H9 (cell line): ENCODE measurements at regions not wholly inside any gene's neighbourhood (a gene's known extent, or its start where the extent isn't known, plus 50 kb on each side); places are given as distances from the start of the nearest gene placed in this dataset.

ENCODE experiments used
- DNase-seq: peaks from one replicate; pipeline ENCODE4 v3.0.0-alpha.2; 2017
- H2AFZ ChIP-seq: one replicate; pipeline ENCODE4 v1.6.1; 2013; ENCODE audit warnings: mild to moderate bottlenecking, low read length, control low read depth, moderate library complexity
- H2AK5ac ChIP-seq: 2 replicates; pipeline ENCODE4 v1.6.1; 2013; ENCODE audit warnings: low read length, control low read depth, mixed read lengths; ENCODE audit not compliant: insufficient read length
- H2BK120ac ChIP-seq: one replicate; pipeline ENCODE4 v1.6.1; 2013; ENCODE audit warnings: low read depth, mild to moderate bottlenecking, low read length, control low read depth, inconsistent platforms; ENCODE audit not compliant: poor library complexity, severe bottlenecking
- H2BK12ac ChIP-seq: 2 replicates; pipeline ENCODE4 v1.6.1; 2013; ENCODE audit warnings: low read length, control low read depth, mixed read lengths, low read depth; ENCODE audit not compliant: insufficient read length
- H2BK15ac ChIP-seq: 2 replicates; pipeline ENCODE4 v1.6.1; 2013; ENCODE audit warnings: low read depth, low read length, control low read depth
- H2BK20ac ChIP-seq: one replicate; pipeline ENCODE4 v1.6.1; 2013; ENCODE audit warnings: low read depth, mild to moderate bottlenecking, low read length, control low read depth, inconsistent platforms; ENCODE audit not compliant: poor library complexity, severe bottlenecking
- H2BK5ac ChIP-seq: 2 replicates; pipeline ENCODE4 v1.6.1; 2013; ENCODE audit warnings: low read length, control low read depth, mixed read lengths; ENCODE audit not compliant: insufficient read length
- H3K14ac ChIP-seq: 2 replicates; pipeline ENCODE4 v1.6.1; 2013; ENCODE audit warnings: low read length, control low read depth; ENCODE audit not compliant: insufficient read depth
- H3K18ac ChIP-seq: 2 replicates; pipeline ENCODE4 v1.6.1; 2013; ENCODE audit warnings: low read depth, mild to moderate bottlenecking, mixed read lengths, low read length, control low read depth; ENCODE audit not compliant: insufficient read length
- H3K23ac ChIP-seq: 2 replicates; pipeline ENCODE4 v1.6.1; 2013; ENCODE audit warnings: low read length, control low read depth, mixed read lengths, low read depth; ENCODE audit not compliant: insufficient read length
- H3K23me2 ChIP-seq: 2 replicates; pipeline ENCODE4 v1.6.1; 2013; ENCODE audit warnings: low read depth, mild to moderate bottlenecking, mixed read lengths, low read length, control low read depth; ENCODE audit not compliant: insufficient read length, poor library complexity, severe bottlenecking
- H3K27ac ChIP-seq: 2 replicates; pipeline ENCODE4 v1.5.1; 2013; ENCODE audit warnings: low read length, control low read depth, mixed read lengths, low read depth; ENCODE audit not compliant: insufficient read length
- H3K27me3 ChIP-seq: 2 replicates; pipeline ENCODE4 v1.6.1; 2013; ENCODE audit warnings: low read length, control low read depth, inconsistent platforms; ENCODE audit not compliant: insufficient read depth
- H3K4ac ChIP-seq: 2 replicates; pipeline ENCODE4 v1.6.1; 2013; ENCODE audit warnings: low read depth, mild to moderate bottlenecking, control low read depth, inconsistent platforms, low read length, moderate library complexity
- H3K4me1 ChIP-seq: 2 replicates; pipeline ENCODE4 v1.6.1; 2013; ENCODE audit warnings: low read length, control low read depth, inconsistent platforms; ENCODE audit not compliant: insufficient read depth
- H3K4me2 ChIP-seq: 2 replicates; pipeline ENCODE4 v1.6.1; 2013; ENCODE audit warnings: low read length, control low read depth, mixed read lengths; ENCODE audit not compliant: insufficient read length, insufficient read depth
- H3K56ac ChIP-seq: 2 replicates; pipeline ENCODE4 v1.6.1; 2013; ENCODE audit warnings: low read depth, mild to moderate bottlenecking, mixed read lengths, low read length, control low read depth; ENCODE audit not compliant: insufficient read length
- H3K79me1 ChIP-seq: 2 replicates; pipeline ENCODE4 v1.6.1; 2013; ENCODE audit warnings: low read depth, mild to moderate bottlenecking, moderate library complexity, low read length, control low read depth, inconsistent platforms; ENCODE audit not compliant: insufficient read depth, poor library complexity, severe bottlenecking
- H3K79me2 ChIP-seq: 2 replicates; pipeline ENCODE4 v1.6.1; 2013; ENCODE audit warnings: low read length, control low read depth, inconsistent platforms; ENCODE audit not compliant: insufficient read depth
- H3K9ac ChIP-seq: 2 replicates; pipeline ENCODE4 v1.6.1; 2013; ENCODE audit warnings: low read length, control low read depth, mixed read lengths; ENCODE audit not compliant: insufficient read length; ENCODE audit errors: extremely low read depth
- H3K9me3 ChIP-seq: one replicate; pipeline ENCODE4 v1.6.1; 2013; ENCODE audit warnings: low read depth, low read length, inconsistent platforms; ENCODE audit not compliant: control insufficient read depth
- H3T11ph ChIP-seq: one replicate; pipeline ENCODE4 v1.6.1; 2013; ENCODE audit warnings: mild to moderate bottlenecking, low read length, control low read depth, inconsistent platforms
- H4K20me1 ChIP-seq: one replicate; pipeline ENCODE4 v1.6.1; 2013; ENCODE audit not compliant: control insufficient read depth, insufficient read length, insufficient read depth
- H4K5ac ChIP-seq: 2 replicates; pipeline ENCODE4 v1.6.1; 2013; ENCODE audit warnings: low read depth, mild to moderate bottlenecking, mixed read lengths, low read length, control low read depth; ENCODE audit not compliant: insufficient read length
- H4K8ac ChIP-seq: replicated peaks from 2 replicates; pipeline ENCODE4 v1.6.1; 2013; ENCODE audit warnings: low read length, control low read depth, mixed read lengths, low read depth; ENCODE audit not compliant: insufficient read length
- H4K91ac ChIP-seq: 2 replicates; pipeline ENCODE4 v1.6.1; 2013; ENCODE audit warnings: low read depth, mild to moderate bottlenecking, moderate library complexity, mixed read lengths, low read length, control low read depth; ENCODE audit not compliant: insufficient read length
- H3K27ac Mint-ChIP-seq, 3 experiments: 2 replicates in 2 of 3; 3 replicates in 1 of 3; pipeline ENCODE4 v1.8.0; 2020 to 2021; ENCODE audit warnings: mixed read lengths in 3 of 3, mild to moderate bottlenecking in 1 of 3, moderate library complexity in 1 of 3
- H3K27me3 Mint-ChIP-seq: 2 replicates; pipeline ENCODE4 v1.8.0; 2021; ENCODE audit warnings: low read depth, mild to moderate bottlenecking, moderate library complexity, mixed read lengths
- H3K36me3 Mint-ChIP-seq, 3 experiments: 2 replicates in 2 of 3; 3 replicates in 1 of 3; pipeline ENCODE4 v1.8.0; 2020 to 2021; ENCODE audit warnings: low read depth in 3 of 3, mixed read lengths in 3 of 3; ENCODE audit not compliant: insufficient read depth in 1 of 3
- H3K4me1 Mint-ChIP-seq, 2 experiments: 2 replicates each; pipeline ENCODE4 v1.8.0; 2020; ENCODE audit warnings: mixed read lengths in 2 of 2
- H3K4me3 Mint-ChIP-seq, 2 experiments: 2 replicates in 1 of 2; 3 replicates in 1 of 2; pipeline ENCODE4 v1.8.0; 2020 to 2021; ENCODE audit warnings: mild to moderate bottlenecking in 2 of 2, mixed read lengths in 2 of 2, moderate library complexity in 1 of 2
- H3K9me3 Mint-ChIP-seq, 2 experiments: 2 replicates in 1 of 2; 3 replicates in 1 of 2; pipeline ENCODE4 v1.8.0; 2020; ENCODE audit warnings: mild to moderate bottlenecking in 2 of 2, mixed read lengths in 2 of 2, moderate library complexity in 1 of 2
- WGBS: extraction: QIAGEN DNeasy Blood & Tissue Kit; methylation state at CpG from one replicate; pipeline ENCODE4 v1.1.7; 2013; ENCODE audit warnings: missing lambda C conversion rate, low lambda C conversion rate, mixed read lengths; ENCODE audit not compliant: insufficient read length; ENCODE audit errors: extremely low coverage; 5-methylcytosine and 5-hydroxymethylcytosine counted together
- TF ChIP-seq, protein P1 (sequence below): fragments of 200-600 bp; sonication (generic); conservative IDR thresholded peaks from 3 replicates; pipeline ENCODE4 v1.8.0; 2021; ENCODE audit warnings: antibody characterized with exemption, mild to moderate bottlenecking

GRCh38 chr2:48138898-48139297, 175.6 kb upstream of the FOXN2 start:
- TF ChIP-seq, protein P1, sequence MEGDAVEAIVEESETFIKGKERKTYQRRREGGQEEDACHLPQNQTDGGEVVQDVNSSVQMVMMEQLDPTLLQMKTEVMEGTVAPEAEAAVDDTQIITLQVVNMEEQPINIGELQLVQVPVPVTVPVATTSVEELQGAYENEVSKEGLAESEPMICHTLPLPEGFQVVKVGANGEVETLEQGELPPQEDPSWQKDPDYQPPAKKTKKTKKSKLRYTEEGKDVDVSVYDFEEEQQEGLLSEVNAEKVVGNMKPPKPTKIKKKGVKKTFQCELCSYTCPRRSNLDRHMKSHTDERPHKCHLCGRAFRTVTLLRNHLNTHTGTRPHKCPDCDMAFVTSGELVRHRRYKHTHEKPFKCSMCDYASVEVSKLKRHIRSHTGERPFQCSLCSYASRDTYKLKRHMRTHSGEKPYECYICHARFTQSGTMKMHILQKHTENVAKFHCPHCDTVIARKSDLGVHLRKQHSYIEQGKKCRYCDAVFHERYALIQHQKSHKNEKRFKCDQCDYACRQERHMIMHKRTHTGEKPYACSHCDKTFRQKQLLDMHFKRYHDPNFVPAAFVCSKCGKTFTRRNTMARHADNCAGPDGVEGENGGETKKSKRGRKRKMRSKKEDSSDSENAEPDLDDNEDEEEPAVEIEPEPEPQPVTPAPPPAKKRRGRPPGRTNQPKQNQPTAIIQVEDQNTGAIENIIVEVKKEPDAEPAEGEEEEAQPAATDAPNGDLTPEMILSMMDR, result no peak
- H3K4me1 Mint-ChIP-seq, result no peaks in the 10 kb centered on the region

More at GRCh38 chr2:48138898-48139297, 175.6 kb upstream of the FOXN2 start:
- no peak overlapping the region for H3K18ac ChIP-seq
- H3K23ac ChIP-seq, result no peak overlapping the region
- H3K27ac ChIP-seq, result no peak overlapping the region
- Mint-ChIP-seq H3K4me3 (no peak overlapping the region), H3K9me3 (no peaks in the 10 kb centered on the region), H3K36me3 (no peaks in the 10 kb centered on the region), H3K27ac (no peak overlapping the region), H3K27me3 (no peaks in the 10 kb centered on the region)
- H3T11ph ChIP-seq, result no peak overlapping the region
- no peak overlapping the region for H2BK12ac ChIP-seq
- no peaks in the 10 kb centered on the region for H3K79me2 ChIP-seq
- no peaks in the 10 kb centered on the region; the same call in 1 of the 2 replicates for H3K27me3 ChIP-seq
- no peak overlapping the region for H2BK15ac ChIP-seq
- H3K9ac ChIP-seq, result no peak overlapping the region
- no peak overlapping the region for H3K4me2 ChIP-seq
- H3K56ac ChIP-seq, result no peak overlapping the region
- no CpG with 5 or more reads among the region's 1 CpG for WGBS
- DNase-seq, result no peak
- no peaks in the 10 kb centered on the region for H3K9me3 ChIP-seq
- no peak overlapping the region for H2AFZ ChIP-seq
- no peak overlapping the region for H2BK20ac ChIP-seq
- H3K4ac ChIP-seq, result no peak overlapping the region
- H3K23me2 ChIP-seq, result no peaks in the 10 kb centered on the region
- no peak overlapping the region for H4K5ac ChIP-seq
- no peak overlapping the region for H2BK120ac ChIP-seq
- no peaks in the 10 kb centered on the region for H3K4me1 ChIP-seq
- H4K8ac ChIP-seq, result no peak overlapping the region
- H2BK5ac ChIP-seq, result no peak overlapping the region
- H4K20me1 ChIP-seq, result no peaks in the 10 kb centered on the region
- no peaks in the 10 kb centered on the region for H3K79me1 ChIP-seq
- H4K91ac ChIP-seq, result no peak overlapping the region
- no peak overlapping the region for H2AK5ac ChIP-seq
- no peak overlapping the region for H3K14ac ChIP-seq
